HG03460 (cell line): ENCODE measurements at regions not wholly inside any gene's neighbourhood (a gene's known extent, or its start where the extent isn't known, plus 50 kb on each side); places are given as distances from the start of the nearest gene placed in this dataset.
"Not testable (repeated sequence)": the region's sequence is repeated elsewhere in the genome, so short reads cannot be mapped to it uniquely, and the experiment has no call there.

Experiments
- ATAC-seq: cut with Tn5 transposase; IDR thresholded peaks from one replicate; pipeline ENCODE4 v1.9.1; 2021; ENCODE audit not compliant: unreplicated experiment

- no peak for ATAC-seq
Measured at GRCh38 chr2:150120326-150120955, 367.0 kb downstream of the RND3 start.

- ATAC-seq: no peak
Measured at GRCh38 chr2:150119819-150120218, 367.6 kb downstream of the RND3 start.

GRCh38 chr2:150114089-150114488 lies 373.4 kb downstream of the RND3 start:
- ATAC-seq: not testable (repeated sequence)

DNA sequence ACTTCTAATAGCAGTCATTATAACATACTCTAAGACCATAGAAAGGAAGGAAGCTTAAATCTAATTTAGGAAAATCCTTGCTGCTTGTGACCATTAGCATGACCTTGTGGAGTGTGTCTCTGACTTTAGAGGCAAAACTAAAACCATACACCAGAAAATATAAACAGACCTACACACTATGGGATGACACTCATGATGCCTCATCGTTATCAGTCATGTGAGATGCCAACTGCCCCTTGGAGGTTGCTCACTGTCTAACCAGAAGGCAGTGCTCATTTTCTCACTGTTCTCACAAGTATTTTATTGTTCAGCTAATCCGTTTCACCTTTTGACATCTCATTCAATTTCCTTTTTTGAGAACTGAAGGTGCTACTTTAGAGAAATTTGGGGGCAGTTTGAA lies 376.9 kb downstream of the RND3 start:
- no peak for ATAC-seq

GRCh38 chr2:150109912-150110311 lies 377.6 kb downstream of the RND3 start:
- ATAC-seq: no peak

DNA sequence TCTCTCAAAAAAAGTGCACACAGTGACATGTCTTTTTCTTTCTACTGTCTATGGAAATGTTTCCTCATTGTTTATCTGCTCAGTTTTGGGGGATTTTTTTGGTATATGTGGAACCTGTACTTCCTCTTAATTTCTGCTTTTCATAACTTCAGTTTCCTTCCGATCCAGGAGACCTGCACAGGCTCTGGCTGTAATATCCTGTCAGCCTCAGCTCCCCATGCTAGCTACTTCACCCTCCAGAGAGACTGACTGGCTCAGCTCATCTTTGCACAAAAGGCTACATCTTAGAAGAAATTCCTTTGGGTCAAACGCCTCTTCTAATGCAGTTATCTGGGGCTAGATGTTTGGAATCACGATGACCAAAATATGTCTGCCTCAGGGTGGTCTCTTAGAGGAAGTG lies 378.4 kb downstream of the RND3 start:
- no peak for ATAC-seq

DNA sequence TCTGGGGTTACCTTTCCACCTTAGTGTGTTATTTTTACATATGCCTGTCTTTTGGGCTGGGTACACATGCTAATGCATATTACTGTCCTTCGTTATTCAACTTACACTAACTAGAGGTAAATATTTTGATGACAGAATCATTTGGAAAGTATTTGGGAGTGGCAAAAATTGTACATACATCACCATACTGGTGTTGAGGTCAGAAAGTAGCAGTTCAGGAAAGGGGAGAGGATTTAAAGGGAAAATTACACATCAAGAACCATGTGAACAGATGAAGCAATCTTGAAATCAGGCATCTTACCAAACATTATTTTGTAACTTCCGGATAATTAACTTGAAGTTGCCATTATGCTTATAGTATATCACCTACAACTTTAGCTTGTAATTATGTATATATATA lies 379.7 kb downstream of the RND3 start:
- no peak for ATAC-seq

DNA sequence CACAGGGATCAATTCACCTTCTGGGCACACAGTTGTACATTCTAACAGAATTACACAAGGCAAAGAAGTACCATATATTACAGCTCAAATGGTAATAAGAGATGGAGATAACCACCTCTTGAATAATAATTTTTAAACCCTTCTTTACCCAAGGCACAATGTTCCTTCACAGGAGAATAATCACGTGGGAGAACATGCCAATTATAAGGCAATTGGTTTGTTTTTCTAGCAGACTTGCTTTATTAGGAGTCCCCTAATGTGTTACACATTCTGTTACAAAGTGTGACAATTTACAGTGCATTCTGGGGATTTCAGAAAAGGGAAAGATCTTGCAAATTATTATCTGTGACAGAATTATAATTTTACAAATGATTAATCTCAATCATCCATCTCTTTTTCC lies 380.3 kb downstream of the RND3 start:
- no peak for ATAC-seq

GRCh38 chr2:150101947-150102346 lies 385.5 kb downstream of the RND3 start:
- ATAC-seq: no peak

DNA sequence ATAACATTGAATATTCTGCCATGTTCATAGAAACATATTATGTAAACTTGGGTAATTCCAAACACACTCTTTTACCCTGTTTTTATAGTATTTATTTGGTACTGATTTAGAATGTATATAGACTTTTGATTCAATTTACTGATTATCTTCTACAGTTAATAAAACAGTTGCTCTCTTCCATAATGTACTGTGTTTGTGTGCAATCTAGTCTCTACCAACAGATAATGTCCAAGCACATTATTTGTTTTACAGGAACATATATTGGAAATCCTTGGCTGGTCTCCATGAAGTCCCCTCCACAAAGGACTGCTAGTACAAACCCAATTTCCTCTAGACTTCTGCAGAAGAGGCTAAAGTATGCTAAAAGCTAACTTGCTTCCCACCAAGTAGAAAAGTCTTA lies 386.6 kb downstream of the RND3 start:
- ATAC-seq: no peak

DNA sequence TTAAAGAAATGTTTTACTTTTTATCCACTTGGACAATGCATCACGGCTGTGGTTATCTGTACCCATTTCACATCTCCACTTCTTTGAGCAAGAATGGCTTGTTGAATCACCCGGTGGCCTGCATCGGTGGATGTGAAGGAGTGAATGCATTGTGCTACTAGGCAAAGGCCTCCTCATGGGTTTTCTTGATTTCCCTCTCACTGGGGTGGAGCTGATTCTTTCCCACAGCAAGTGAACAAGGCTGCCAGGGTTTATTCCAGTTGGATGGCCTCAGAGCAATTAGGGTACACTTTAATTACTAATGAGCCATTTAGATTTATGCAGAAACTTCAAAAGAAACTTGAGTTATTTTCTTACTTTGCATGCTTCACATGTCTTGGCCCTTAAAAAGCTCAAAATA lies 387.1 kb downstream of the RND3 start:
- ATAC-seq: no peak

DNA sequence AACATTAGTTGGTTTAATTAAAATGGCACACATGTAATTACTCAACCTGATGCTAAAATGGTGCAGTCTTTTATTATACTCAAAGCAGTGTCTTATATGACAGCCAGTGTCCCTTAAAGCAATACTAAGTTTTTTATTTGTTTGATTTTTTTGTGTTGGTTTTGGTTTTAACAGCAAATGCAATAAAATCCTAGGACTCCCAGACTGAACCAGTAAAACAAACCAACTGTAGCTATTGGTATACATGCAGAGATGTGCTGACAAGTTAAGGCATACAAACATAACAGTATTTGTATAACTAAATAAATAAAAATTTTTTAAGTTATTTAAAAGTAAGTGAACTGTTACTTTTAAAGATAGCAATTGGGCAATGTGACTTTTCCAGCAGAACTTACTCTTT lies 387.7 kb downstream of the RND3 start:
- ATAC-seq: no peak

DNA sequence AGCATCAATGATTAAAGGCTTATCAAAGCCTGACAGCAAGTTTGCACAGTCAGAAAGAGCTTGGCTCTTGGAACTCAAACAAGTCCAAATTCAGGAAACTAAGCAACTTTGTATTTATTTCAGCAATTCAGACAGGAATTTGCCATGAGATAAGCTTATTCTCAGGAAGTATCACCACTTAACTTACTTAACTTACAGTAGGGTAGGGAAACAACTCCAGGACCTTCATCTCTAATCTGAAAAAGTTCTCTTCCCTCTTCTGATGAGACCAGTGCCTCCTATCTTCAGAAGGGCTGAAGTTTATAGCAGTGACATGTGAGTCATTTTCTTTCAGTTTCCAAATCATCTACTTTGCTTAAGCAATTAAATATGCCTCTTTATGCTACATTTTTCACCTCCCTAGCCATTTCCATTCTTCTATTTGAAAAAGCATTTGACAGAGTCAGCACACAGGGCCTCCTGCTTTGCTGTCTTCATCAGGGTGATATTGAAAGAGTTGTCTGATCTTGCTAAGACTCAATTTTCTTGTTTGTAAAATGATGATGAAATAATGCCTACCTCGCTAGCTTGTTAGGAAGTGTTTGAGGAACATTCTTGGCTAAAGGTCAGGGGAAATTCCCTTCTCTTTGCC lies 389.5 kb downstream of the RND3 start:
- no peak for ATAC-seq

DNA sequence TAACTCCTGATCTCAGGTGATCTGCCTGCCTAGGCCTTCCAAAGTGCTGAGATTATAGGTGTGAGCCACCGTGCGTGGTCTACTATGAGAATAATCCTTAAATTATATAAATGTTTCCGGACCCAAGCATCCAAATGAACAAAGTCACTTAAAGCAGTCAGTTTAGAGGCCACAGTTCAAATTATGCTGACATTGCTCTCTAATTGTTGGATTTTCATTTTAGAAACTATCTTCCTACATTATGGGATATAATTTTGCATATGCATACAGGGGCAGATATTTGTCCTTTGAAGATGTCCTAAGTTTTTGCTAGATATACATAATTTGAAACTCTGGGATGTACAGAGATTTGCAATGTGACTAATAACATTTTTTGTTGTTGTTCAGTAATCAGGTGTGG lies 390.1 kb downstream of the RND3 start:
- ATAC-seq: no peak

GRCh38 chr2:150095361-150096095 lies 391.9 kb downstream of the RND3 start:
- no peak for ATAC-seq

DNA sequence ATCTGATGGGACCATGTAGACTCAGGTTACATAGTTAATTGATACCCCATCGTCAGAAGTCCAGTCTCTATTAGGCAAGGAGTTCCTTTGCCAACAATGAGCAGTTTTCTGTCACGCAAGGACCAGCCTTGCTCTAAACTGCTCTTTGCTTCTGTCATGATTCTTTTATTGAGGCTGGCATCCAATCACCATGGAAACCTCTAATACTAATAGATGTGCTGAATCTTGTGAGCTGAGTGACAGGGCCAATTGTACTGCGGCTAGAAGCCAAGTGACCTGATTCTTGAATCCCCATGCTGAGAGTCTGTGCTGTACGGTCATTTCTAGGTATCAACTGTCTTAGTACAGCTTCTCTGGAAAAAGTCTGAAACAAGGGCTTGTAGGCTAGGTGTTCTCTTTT lies 395.6 kb downstream of the RND3 start:
- no peak for ATAC-seq

- ATAC-seq: no peak
Measured at GRCh38 chr2:150090031-150090430, 397.4 kb downstream of the RND3 start.

- no peak for ATAC-seq
Measured at GRCh38 chr2:150088538-150088937, 398.9 kb downstream of the RND3 start.

DNA sequence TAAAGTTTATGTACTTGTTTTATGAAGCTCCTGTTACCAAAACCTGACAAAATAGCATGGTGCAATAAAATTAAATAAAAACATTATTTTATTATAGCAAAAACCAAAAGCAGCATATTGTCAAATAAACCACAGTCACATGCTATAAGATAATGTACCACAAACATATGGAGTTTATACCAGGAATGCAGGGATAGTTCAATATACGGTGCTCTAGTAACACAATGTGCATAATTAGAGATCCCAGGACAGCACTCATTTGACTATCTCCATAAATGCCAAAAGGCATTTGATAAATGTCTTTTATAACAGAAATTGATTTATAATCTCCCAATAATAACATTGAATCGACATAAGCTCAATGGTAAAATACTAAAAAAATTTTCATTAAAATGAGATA lies 402.0 kb downstream of the RND3 start:
- no peak for ATAC-seq

DNA sequence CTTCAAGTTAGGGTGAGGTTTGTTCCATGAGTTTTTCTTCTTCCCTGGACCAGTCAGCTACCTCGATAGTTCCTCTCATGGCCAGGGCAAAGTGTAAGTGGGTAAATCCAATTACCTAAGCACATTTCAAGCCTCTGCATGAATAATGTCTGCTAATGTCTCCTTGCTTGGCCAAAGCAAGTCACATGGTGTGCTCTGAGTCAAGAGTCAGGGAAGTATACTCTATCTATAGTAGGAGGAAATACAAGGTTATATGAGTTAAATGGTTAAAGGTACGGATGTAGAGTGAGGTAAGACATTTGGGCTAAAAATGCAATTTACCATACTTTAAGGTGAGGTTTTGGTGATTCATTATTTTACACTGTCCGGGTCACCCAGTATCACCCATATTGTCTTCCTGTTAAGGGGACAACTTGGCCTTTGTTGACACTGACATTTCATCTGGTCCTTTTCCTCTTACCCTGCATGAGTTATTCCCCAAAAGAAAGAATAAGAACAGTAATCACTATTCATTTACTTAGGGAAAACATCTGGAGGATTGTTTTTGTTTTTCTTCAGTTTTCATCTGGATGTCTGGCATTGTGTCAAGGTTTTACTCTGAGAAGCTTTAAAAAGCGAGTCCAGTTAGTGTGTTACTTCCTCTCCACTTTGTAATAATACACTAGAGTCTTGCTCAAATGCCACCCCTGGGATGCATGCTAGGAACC lies 405.5 kb downstream of the RND3 start:
- no peak for ATAC-seq

DNA sequence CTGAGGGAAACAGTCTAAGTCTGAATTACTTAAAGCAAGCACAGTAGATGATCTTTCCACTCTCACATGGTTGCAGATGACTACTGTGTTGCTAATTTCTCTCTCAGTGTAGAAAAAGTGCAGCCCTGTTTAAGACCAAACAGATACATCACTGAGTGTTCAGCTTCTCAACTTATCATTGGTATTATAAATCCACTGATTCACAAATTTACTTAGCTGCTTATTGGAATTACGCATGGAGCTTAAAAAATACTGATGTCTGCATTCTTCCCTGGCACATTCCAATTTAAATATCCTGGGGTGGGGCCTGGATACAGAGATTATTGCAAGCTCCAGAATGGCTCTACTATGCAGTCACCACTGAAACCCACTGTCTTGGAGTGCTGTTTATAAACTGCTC lies 411.2 kb downstream of the RND3 start:
- no peak for ATAC-seq

- no peak for ATAC-seq
Measured at GRCh38 chr2:150075831-150076230, 411.6 kb downstream of the RND3 start.
